NCI-H1092 treated with DMSO at 0.1 percent for 48 hours (cell line): ENCODE measurements at regions not wholly inside any gene's neighbourhood (a gene's known extent, or its start where the extent isn't known, plus 50 kb on each side); places are given as distances from the start of the nearest gene placed in this dataset.

Experiments
- DNase-seq: peaks from one replicate; lab custom pipeline; 2025; lab: John Stamatoyannopoulos, UW

GRCh38 chr12:58584880-58585279 lies 335.4 kb downstream of the LRIG3 start:
- no peak for DNase-seq

GRCh38 chr12:58586762-58587161 lies 333.5 kb downstream of the LRIG3 start:
- no peak for DNase-seq

- no peak for DNase-seq
Measured at GRCh38 chr12:58588770-58589169, 331.5 kb downstream of the LRIG3 start.

GRCh38 chr12:58592475-58593207 lies 327.7 kb downstream of the LRIG3 start:
- no peak for DNase-seq

GRCh38 chr12:58593557-58594304 lies 326.6 kb downstream of the LRIG3 start:
- no peak for DNase-seq

GRCh38 chr12:58596381-58596780 lies 323.9 kb downstream of the LRIG3 start:
- no peak for DNase-seq

- no peak for DNase-seq
Measured at GRCh38 chr12:58601529-58601928, 318.8 kb downstream of the LRIG3 start.

- no peak for DNase-seq
Measured at GRCh38 chr12:58602179-58602578, 318.1 kb downstream of the LRIG3 start.

GRCh38 chr12:58602736-58603135 lies 317.6 kb downstream of the LRIG3 start:
- DNase-seq: no peak

- DNase-seq: no peak
Measured at GRCh38 chr12:58607805-58608204, 312.5 kb downstream of the LRIG3 start.

GRCh38 chr12:58608711-58609110 lies 311.6 kb downstream of the LRIG3 start:
- DNase-seq: no peak

GRCh38 chr12:58615047-58615446 lies 305.3 kb downstream of the LRIG3 start:
- DNase-seq: no peak

- DNase-seq: no peak
Measured at GRCh38 chr12:58615576-58615975, 304.7 kb downstream of the LRIG3 start.

GRCh38 chr12:58616618-58617017 lies 303.7 kb downstream of the LRIG3 start:
- no peak for DNase-seq

- DNase-seq: no peak
Measured at GRCh38 chr12:58621126-58621525, 299.2 kb downstream of the LRIG3 start.

- no peak for DNase-seq
Measured at GRCh38 chr12:58629376-58629775, 290.9 kb downstream of the LRIG3 start.

- no peak for DNase-seq
Measured at GRCh38 chr12:58633479-58633878, 286.8 kb downstream of the LRIG3 start.

- peak; percentile 32 for DNase-seq
Measured at GRCh38 chr12:58639318-58639934, 280.9 kb downstream of the LRIG3 start.

- no peak for DNase-seq
Measured at GRCh38 chr12:58640314-58640713, 280.0 kb downstream of the LRIG3 start.

GRCh38 chr12:58645946-58646345 lies 274.4 kb downstream of the LRIG3 start:
- no peak for DNase-seq

- DNase-seq: no peak
Measured at GRCh38 chr12:58647495-58647894, 272.8 kb downstream of the LRIG3 start.

- no peak for DNase-seq
Measured at GRCh38 chr12:58648176-58648575, 272.1 kb downstream of the LRIG3 start.

- no peak for DNase-seq
Measured at GRCh38 chr12:58651850-58652249, 268.5 kb downstream of the LRIG3 start.
